Ascending aorta (tissue), 2 donors: ENCODE measurements at regions not wholly inside any gene's neighbourhood (a gene's known extent, or its start where the extent isn't known, plus 50 kb on each side); places are given as distances from the start of the nearest gene placed in this dataset.
A peak's percentile ranks its signal among the peaks of the same experiment; 100 is the strongest.

Experiments used
- DNase-seq, 2 donors: peaks; one replicate each; pipeline ENCODE4 v3.0.0-alpha.2; 2019; ENCODE audit warnings: low spot score in 2 of 2
- H3K27ac ChIP-seq, 2 donors: fragments of 200-600 bp; sonication (generic); one replicate each; pipeline ENCODE4 v1.5.1; 2016 to 2017; ENCODE audit warnings: mild to moderate bottlenecking in 1 of 2
- H3K27me3 ChIP-seq: fragments of 200-600 bp; sonication (generic); one replicate; pipeline ENCODE4 v1.5.1; 2017
- H3K36me3 ChIP-seq, 2 donors: fragments of 200-600 bp; sonication (generic); one replicate each; pipeline ENCODE4 v1.5.1; 2016
- H3K4me1 ChIP-seq, 2 donors: fragments of 200-600 bp; sonication (generic); one replicate each; pipeline ENCODE4 v1.5.1; 2016 to 2017; ENCODE audit warnings: mild to moderate bottlenecking in 1 of 2
- H3K4me3 ChIP-seq, 2 donors: fragments of 200-600 bp; sonication (generic); one replicate each; pipeline ENCODE4 v1.5.1; 2016 to 2017; ENCODE audit warnings: mild to moderate bottlenecking in 1 of 2
- H3K9me3 ChIP-seq, 2 donors: fragments of 200-600 bp; sonication (generic); one replicate each; pipeline ENCODE4 v1.5.1; 2016
- intact Hi-C: fragments of 100-400 bp; cut with DNase I; formaldehyde crosslinking; loops from one replicate; pipeline ENCODE4 v1.15.1; 2023
- TF ChIP-seq, protein P1 (sequence below), 3 experiments: fragments of 200-600 bp in 2 of 3; fragments of 450-650 bp in 1 of 3; sonication (generic) in 2 of 3; IDR thresholded peaks; one replicate each; pipeline ENCODE4 v1.5.1; 2016 to 2019; ENCODE audit warnings: antibody characterized with exemption in 3 of 3, mild to moderate bottlenecking in 1 of 3, moderate library complexity in 1 of 3

DNA sequence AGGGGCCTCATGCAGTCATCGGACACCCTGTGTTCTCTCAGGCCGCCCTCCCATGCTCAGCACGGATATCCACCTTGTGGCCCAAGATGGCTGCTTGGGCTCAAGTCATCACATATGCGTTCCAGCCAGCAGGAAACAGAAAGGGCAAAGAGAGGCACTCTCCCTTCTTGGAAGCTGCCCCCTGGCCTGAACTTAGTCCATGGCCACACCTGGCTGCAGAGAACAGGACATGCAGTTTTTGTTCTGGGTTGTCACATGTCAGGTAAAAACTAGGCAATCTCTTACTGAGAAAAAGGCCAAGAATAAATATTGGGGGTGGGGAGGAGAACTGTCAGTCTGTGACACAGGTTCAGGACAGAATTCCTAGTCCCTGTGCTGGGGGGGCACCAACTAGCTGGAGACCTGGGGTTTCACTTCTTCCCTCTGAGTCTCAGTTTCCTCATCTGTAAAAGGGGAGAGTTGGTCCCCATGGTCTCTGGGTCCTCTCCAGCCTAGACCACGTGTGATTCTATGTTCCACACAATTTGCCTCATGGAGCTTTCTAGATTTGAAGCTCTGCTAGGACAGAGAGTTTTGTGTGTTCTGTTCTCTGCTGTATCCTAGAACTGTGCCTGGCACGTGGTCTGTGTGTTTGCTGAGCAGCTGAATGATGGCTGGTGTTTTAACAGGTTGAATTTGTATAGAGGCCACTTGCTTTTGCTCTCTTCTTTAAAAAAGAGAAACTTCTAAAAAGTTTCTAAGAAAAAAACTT is 107.2 kb upstream of the ANO1 start:
- TF ChIP-seq, protein P1, sequence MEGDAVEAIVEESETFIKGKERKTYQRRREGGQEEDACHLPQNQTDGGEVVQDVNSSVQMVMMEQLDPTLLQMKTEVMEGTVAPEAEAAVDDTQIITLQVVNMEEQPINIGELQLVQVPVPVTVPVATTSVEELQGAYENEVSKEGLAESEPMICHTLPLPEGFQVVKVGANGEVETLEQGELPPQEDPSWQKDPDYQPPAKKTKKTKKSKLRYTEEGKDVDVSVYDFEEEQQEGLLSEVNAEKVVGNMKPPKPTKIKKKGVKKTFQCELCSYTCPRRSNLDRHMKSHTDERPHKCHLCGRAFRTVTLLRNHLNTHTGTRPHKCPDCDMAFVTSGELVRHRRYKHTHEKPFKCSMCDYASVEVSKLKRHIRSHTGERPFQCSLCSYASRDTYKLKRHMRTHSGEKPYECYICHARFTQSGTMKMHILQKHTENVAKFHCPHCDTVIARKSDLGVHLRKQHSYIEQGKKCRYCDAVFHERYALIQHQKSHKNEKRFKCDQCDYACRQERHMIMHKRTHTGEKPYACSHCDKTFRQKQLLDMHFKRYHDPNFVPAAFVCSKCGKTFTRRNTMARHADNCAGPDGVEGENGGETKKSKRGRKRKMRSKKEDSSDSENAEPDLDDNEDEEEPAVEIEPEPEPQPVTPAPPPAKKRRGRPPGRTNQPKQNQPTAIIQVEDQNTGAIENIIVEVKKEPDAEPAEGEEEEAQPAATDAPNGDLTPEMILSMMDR (IDR thresholded peaks at IDR 0.05), result no peak
- Histone ChIP-seq H3K36me3 (no peaks in the 10 kb centered on the region), H3K27me3 (no peaks in the 10 kb centered on the region), H3K4me3 (no peak overlapping the region), H3K9me3 (no peaks in the 10 kb centered on the region), H3K27ac (peak overlapping the region in 1 of 2 donors; percentile 6), H3K4me1 (peaks cover 0 to 15% of the 10 kb centered on the region in 2 donors)
- intact Hi-C loops, result no loop called here
- DNase-seq, result no peak

DNA sequence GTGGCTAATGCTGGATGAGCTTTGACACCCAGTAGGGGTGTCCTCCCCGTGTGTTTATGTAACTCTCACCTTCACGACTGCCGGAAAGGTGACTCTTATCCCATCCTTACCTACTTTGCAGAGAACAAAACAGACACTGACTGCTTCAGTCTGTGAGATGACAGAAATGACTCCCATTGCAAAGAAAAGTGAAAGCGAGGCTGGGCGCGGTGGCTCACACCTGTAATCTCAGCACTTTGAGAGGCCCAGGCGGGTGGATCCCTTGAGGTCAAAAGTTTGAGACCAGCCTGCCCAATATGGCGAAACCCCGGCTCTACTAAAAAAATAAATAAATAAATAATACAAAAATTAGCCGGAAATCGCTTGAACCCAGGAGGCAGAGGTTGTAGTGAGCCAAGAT is 106.4 kb upstream of the ANO1 start:
- Histone ChIP-seq H3K27me3 (no peaks in the 10 kb centered on the region), H3K9me3 (no peaks in the 10 kb centered on the region), H3K27ac (peak overlapping the region in 1 of 2 donors; percentile 6), H3K36me3 (no peaks in the 10 kb centered on the region), H3K4me3 (no peak overlapping the region), H3K4me1 (peaks cover 0 to 15% of the 10 kb centered on the region in 2 donors)
- intact Hi-C loops, result no loop called here
- DNase-seq, result no peak
- TF ChIP-seq, protein P1 (IDR thresholded peaks at IDR 0.05), result no peak

DNA sequence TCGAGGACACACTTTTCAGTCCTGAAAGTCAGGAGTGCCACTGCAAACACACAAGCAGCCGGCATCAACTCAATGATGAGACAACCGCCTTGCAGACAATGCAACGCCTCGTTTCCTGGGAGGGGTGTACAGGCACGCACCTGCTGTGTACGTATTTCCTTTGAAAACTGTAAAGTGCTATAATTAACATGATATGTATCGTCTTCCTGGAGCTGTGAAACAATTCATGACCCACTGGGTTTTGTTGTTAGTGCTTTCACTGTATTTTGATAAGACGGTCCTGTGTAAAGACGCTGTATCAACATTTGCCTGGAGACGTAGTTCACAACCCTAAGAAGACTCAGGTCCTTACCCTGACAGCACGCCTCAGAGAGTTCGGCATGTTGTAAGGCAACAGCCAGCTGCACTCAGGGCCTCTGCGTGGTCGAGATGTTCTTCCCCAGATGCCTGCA is 105.7 kb upstream of the ANO1 start:
- Histone ChIP-seq H3K27ac (no peak overlapping the region), H3K27me3 (no peaks in the 10 kb centered on the region), H3K4me1 (peaks cover 0 to 14% of the 10 kb centered on the region in 2 donors), H3K4me3 (no peak overlapping the region), H3K9me3 (no peaks in the 10 kb centered on the region), H3K36me3 (no peaks in the 10 kb centered on the region)
- TF ChIP-seq, protein P1 (IDR thresholded peaks at IDR 0.05), result no peak
- intact Hi-C loops, result no loop called here
- DNase-seq, result no peak

DNA sequence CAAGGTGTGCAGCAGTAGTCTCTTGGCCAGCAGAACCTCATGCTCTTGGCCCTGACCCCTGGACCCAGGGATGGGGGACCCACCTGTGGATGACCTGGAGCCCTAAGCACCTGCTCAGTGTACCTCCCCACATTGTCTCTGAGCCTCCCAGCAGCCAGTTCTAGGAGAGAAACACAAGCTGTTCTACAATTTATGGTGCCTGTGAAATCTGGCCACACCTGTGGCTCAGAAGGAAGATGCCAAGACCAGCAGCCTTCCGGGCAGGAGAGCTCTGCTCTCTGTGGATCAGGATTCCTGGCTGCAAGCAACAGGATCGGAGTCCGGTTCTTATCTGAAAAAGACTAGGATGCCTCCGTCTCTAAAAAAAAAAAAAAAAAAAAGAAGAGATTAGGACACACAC is 103.6 kb upstream of the ANO1 start:
- intact Hi-C loops, result no loop called here
- Histone ChIP-seq H3K9me3 (no peaks in the 10 kb centered on the region), H3K4me1 (peaks cover 5 to 19% of the 10 kb centered on the region in 2 donors)

DNA sequence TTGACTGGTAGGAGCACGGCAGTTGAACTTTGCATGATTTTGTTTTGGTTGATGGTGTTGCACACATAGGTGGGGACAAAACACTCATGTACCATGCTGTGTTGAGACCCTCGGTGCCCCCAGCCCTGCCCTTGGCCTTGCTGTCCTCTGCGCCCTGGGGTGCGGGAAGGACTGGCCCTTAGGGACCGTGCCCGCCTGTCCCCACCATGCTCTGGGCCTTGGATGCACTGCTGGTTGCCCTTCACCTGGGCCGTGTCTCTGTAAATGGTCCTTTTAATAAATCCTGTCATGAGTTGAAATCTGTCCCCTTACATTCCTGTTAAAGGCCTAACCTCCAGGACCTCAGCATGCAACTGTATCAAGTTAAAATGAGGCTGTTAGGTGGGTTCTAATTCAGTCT is 102.3 kb upstream of the ANO1 start:
- DNase-seq, result no peak
- Histone ChIP-seq H3K27me3 (no peaks in the 10 kb centered on the region), H3K27ac (no peak overlapping the region), H3K9me3 (no peaks in the 10 kb centered on the region), H3K4me1 (peaks cover 5 to 31% of the 10 kb centered on the region in 2 donors), H3K4me3 (no peak overlapping the region), H3K36me3 (no peaks in the 10 kb centered on the region)
- intact Hi-C loops, result no loop called here
- TF ChIP-seq, protein P1 (IDR thresholded peaks at IDR 0.05), result no peak

More for the DNA sequence above, 103.6 kb upstream of the ANO1 start:
- no peak overlapping the region for H3K27ac ChIP-seq
- TF ChIP-seq, protein P1 (IDR thresholded peaks at IDR 0.05), result no peak
- H3K4me3 ChIP-seq, result no peak overlapping the region
- H3K27me3 ChIP-seq, result no peaks in the 10 kb centered on the region
- DNase-seq, result no peak
- H3K36me3 ChIP-seq, result no peaks in the 10 kb centered on the region
